HFF-Myc (cell line): ENCODE measurements at regions not wholly inside any gene's neighbourhood (a gene's known extent, or its start where the extent isn't known, plus 50 kb on each side); places are given as distances from the start of the nearest gene placed in this dataset.
"Not testable (repeated sequence)": the region's sequence is repeated elsewhere in the genome, so short reads cannot be mapped to it uniquely, and the experiment has no call there.

Experiments
- DNase-seq: peaks from one replicate; pipeline ENCODE4 v3.0.0-alpha.2; 2011; ENCODE audit warnings: low read depth; ENCODE audit errors: extremely low read depth
- H3K4me3 ChIP-seq: replicated peaks from 2 replicates; pipeline ENCODE4 v1.5.1; 2011; ENCODE audit warnings: low read depth, mild to moderate bottlenecking, control low read depth, low read length
- TF ChIP-seq, protein P1 (sequence below): IDR thresholded peaks from 2 replicates; pipeline ENCODE4 v1.5.1; 2012; ENCODE audit warnings: mild to moderate bottlenecking, low read depth, low read length, control low read depth; ENCODE audit errors: missing control alignments

- no peak for DNase-seq
- no peak overlapping the region for H3K4me3 ChIP-seq
- TF ChIP-seq, protein P1, sequence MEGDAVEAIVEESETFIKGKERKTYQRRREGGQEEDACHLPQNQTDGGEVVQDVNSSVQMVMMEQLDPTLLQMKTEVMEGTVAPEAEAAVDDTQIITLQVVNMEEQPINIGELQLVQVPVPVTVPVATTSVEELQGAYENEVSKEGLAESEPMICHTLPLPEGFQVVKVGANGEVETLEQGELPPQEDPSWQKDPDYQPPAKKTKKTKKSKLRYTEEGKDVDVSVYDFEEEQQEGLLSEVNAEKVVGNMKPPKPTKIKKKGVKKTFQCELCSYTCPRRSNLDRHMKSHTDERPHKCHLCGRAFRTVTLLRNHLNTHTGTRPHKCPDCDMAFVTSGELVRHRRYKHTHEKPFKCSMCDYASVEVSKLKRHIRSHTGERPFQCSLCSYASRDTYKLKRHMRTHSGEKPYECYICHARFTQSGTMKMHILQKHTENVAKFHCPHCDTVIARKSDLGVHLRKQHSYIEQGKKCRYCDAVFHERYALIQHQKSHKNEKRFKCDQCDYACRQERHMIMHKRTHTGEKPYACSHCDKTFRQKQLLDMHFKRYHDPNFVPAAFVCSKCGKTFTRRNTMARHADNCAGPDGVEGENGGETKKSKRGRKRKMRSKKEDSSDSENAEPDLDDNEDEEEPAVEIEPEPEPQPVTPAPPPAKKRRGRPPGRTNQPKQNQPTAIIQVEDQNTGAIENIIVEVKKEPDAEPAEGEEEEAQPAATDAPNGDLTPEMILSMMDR: no peak
Measured at GRCh38 chr6:43883847-43884651, 114.0 kb downstream of the VEGFA start.

DNA sequence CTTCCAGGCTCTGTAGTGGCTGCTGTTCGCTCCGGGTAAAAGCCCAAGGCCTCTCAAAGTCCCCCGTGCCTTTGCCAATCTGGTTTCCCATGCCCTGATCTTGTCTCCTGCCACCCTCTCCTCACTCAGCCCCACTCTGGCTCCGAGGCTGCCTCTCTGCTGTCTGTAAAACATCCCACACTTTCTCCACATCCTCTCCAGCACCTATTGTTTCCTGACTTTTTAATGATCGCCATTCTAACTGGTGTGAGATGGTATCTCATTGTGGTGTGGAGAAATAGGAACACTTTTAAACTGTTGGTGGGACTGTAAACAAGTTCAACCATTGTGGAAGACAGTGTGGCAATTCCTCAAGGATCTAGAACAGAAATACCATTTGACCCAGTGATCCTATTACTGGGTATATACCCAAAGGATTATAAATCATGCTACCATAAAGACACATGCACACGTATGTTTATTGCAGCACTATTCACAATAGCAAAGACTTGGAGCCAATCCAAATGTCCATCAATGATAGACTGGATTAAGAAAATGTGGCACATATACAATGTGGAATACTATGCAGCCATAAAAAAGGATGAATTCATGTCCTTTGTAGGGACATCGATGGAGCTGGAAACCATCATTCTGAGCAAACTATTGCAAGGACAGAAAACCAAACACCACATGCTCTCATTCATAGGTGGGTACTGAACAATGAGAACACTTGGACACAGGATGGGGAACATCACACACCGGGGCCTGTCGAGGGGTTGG, 112.9 kb downstream of the VEGFA start:
- H3K4me3 ChIP-seq, DNase-seq: not testable (repeated sequence)

GRCh38 chr6:43880236-43881137, 110.5 kb downstream of the VEGFA start:
- DNase-seq: no peak
- TF ChIP-seq, protein P1: no peak
- no peak overlapping the region for H3K4me3 ChIP-seq

GRCh38 chr6:43879722-43880121, 109.7 kb downstream of the VEGFA start:
- H3K4me3 ChIP-seq: no peak overlapping the region
- DNase-seq: no peak
- TF ChIP-seq, protein P1: no peak

DNA sequence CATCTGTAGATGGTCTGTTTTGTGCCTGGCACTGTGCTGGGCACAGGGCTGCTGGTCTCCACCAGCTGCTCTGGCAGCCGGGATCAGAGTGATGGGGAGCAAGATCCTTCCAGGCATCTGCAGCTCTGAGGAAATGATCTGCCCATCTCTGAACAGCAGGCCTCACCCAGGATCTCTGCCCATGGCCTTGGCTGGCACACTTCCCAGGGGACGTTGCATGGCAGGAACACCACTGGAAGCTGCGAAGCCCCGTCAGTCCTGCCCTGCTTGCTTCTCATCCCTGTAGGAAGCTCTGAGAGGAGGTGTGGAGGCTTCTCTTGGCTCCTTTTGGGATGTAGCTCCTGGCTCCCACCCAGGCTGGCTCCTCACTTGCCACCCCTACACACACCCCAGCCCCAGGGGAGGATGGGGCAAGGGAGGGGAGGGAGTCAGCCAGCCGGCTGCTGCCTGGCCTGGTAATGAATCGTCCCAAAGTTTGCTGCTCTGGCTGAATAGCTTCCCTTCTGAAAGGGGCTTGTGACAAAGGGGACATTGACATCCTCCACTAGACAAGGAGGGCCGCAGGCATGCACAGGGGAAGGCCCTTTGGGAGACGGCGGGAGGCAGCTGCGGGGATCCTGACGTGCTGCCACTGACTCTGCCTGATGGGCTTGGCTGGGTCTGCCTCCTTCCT, 108.9 kb downstream of the VEGFA start:
- TF ChIP-seq, protein P1: no peak
- no peak for DNase-seq
- no peak overlapping the region for H3K4me3 ChIP-seq

DNA sequence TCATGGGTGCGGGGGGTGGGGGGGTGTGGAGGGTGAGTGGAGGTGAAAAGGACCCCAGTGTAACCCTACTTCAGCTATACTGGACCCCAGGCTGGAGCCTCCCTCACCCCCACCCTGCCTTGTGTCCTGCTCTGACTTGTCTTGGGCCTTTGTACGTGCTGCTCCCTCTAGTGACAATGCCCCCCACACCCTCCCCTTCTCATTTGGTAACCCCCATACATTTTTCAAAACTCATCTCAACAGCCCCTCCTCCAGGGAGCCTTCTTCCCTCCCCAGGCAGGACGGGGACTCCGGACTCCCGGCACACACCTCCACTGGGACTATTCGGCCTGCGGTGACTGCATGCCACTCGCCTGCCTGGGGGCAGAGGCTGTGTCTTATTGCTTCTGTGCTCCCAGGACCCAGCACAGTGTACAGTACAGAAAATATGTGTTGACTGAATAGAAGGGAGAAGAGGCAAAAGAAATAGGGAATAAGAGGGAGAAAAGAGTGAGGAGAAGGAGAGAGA, 108.2 kb downstream of the VEGFA start:
- H3K4me3 ChIP-seq: no peak overlapping the region
- no peak for DNase-seq
- TF ChIP-seq, protein P1: no peak
